ENCODE measurements at regions not wholly inside any gene's neighbourhood (a gene's known extent, or its start where the extent isn't known, plus 50 kb on each side); places are given as distances from the start of the nearest gene placed in this dataset.

- H3K4me1 ChIP-seq (ENCODE audit: control insufficient read depth, low read depth, low read length): peaks cover 3% of the 10 kb centered on the region
- no peak overlapping the region for H3K9ac ChIP-seq (ENCODE audit: low read length)
- no peak overlapping the region for H3K27ac ChIP-seq (ENCODE audit: low read depth, low read length)
- no peak overlapping the region for H3K18ac ChIP-seq (ENCODE audit: low read length)
- no peak overlapping the region for H4K8ac ChIP-seq (ENCODE audit: low read depth, low read length)
- no peak overlapping the region for H2BK5ac ChIP-seq (ENCODE audit: low read length)
- H3K4ac ChIP-seq (ENCODE audit: low read depth, low read length): no peak overlapping the region
- no peak overlapping the region for H4K5ac ChIP-seq (ENCODE audit: low read length)
- H3K4me2 ChIP-seq (ENCODE audit: low read length): no peak overlapping the region
- no peak overlapping the region for H3K23ac ChIP-seq (ENCODE audit: low read length)
- no peak overlapping the region for H3K56ac ChIP-seq (ENCODE audit: low read length)
- no peaks in the 10 kb centered on the region for H3K79me2 ChIP-seq (ENCODE audit: control insufficient read depth, insufficient read depth, low read length)
- no peak overlapping the region for H2BK15ac ChIP-seq (replicated peaks; ENCODE audit: low read depth)
- no peaks in the 10 kb centered on the region for H3K36me3 ChIP-seq (ENCODE audit: control insufficient read depth, insufficient read depth, low read length)
- H3K4me3 ChIP-seq (ENCODE audit: low read length): no peak overlapping the region
- no peak for DNase-seq
- H3K79me1 ChIP-seq (ENCODE audit: low read length): no peaks in the 10 kb centered on the region
- no peak overlapping the region for H2BK120ac ChIP-seq (ENCODE audit: low read depth, low read length)
- WGBS (ENCODE audit: extremely low coverage, insufficient coverage, low lambda C conversion rate): no CpG with 5 or more reads among the region's 3 CpGs
- no peaks in the 10 kb centered on the region for H3K27me3 ChIP-seq (ENCODE audit: insufficient read depth, low read length, poor library complexity)
- no peak overlapping the region for H2AK5ac ChIP-seq (ENCODE audit: low read length)
These were observed 286.9 kb upstream of the TBL1XR1 start for GRCh38 chr3:177484206-177484605.

GRCh38 chr3:177484926-177485325 lies 287.6 kb upstream of the TBL1XR1 start:
- Histone ChIP-seq H3K9ac (ENCODE audit: low read length) (no peak overlapping the region), H3K23ac (ENCODE audit: low read length) (no peak overlapping the region), H3K4ac (ENCODE audit: low read depth, low read length) (no peak overlapping the region), H3K27ac (ENCODE audit: low read depth, low read length) (no peak overlapping the region), H3K4me3 (ENCODE audit: low read length) (no peak overlapping the region), H3K4me2 (ENCODE audit: low read length) (no peak overlapping the region), H2BK5ac (ENCODE audit: low read length) (no peak overlapping the region), H2BK15ac (replicated peaks; ENCODE audit: low read depth) (no peak overlapping the region), H3K56ac (ENCODE audit: low read length) (no peak overlapping the region), H4K8ac (ENCODE audit: low read depth, low read length) (no peak overlapping the region), H3K27me3 (ENCODE audit: insufficient read depth, low read length, poor library complexity) (no peaks in the 10 kb centered on the region), H3K18ac (ENCODE audit: low read length) (no peak overlapping the region), H3K4me1 (ENCODE audit: control insufficient read depth, low read depth, low read length) (peaks cover 3% of the 10 kb centered on the region), H2AK5ac (ENCODE audit: low read length) (no peak overlapping the region), H3K79me2 (ENCODE audit: control insufficient read depth, insufficient read depth, low read length) (no peaks in the 10 kb centered on the region), H3K36me3 (ENCODE audit: control insufficient read depth, insufficient read depth, low read length) (no peaks in the 10 kb centered on the region), H2BK120ac (ENCODE audit: low read depth, low read length) (no peak overlapping the region), H3K79me1 (ENCODE audit: low read length) (no peaks in the 10 kb centered on the region), H4K5ac (ENCODE audit: low read length) (no peak overlapping the region)
- no peak for DNase-seq
- WGBS (ENCODE audit: extremely low coverage, insufficient coverage, low lambda C conversion rate): no CpG with 5 or more reads among the region's 2 CpGs

GRCh38 chr3:177487635-177488186 lies 290.4 kb upstream of the TBL1XR1 start:
- Histone ChIP-seq H3K4me1 (ENCODE audit: control insufficient read depth, low read depth, low read length) (peaks cover 3% of the 10 kb centered on the region), H4K5ac (ENCODE audit: low read length) (no peak overlapping the region), H2BK5ac (ENCODE audit: low read length) (no peak overlapping the region), H2BK15ac (replicated peaks; ENCODE audit: low read depth) (no peak overlapping the region), H3K36me3 (ENCODE audit: control insufficient read depth, insufficient read depth, low read length) (no peaks in the 10 kb centered on the region), H2BK120ac (ENCODE audit: low read depth, low read length) (no peak overlapping the region), H3K9ac (ENCODE audit: low read length) (no peak overlapping the region), H3K4ac (ENCODE audit: low read depth, low read length) (no peak overlapping the region), H2AK5ac (ENCODE audit: low read length) (no peak overlapping the region), H3K4me2 (ENCODE audit: low read length) (no peak overlapping the region), H3K27me3 (ENCODE audit: insufficient read depth, low read length, poor library complexity) (no peaks in the 10 kb centered on the region), H3K56ac (ENCODE audit: low read length) (no peak overlapping the region), H3K4me3 (ENCODE audit: low read length) (no peak overlapping the region), H3K79me1 (ENCODE audit: low read length) (no peaks in the 10 kb centered on the region), H3K79me2 (ENCODE audit: control insufficient read depth, insufficient read depth, low read length) (no peaks in the 10 kb centered on the region), H4K8ac (ENCODE audit: low read depth, low read length) (no peak overlapping the region), H3K18ac (ENCODE audit: low read length) (no peak overlapping the region), H3K27ac (ENCODE audit: low read depth, low read length) (no peak overlapping the region), H3K23ac (ENCODE audit: low read length) (no peak overlapping the region)
- no CpG with 5 or more reads among the region's 3 CpGs for WGBS (ENCODE audit: extremely low coverage, insufficient coverage, low lambda C conversion rate)
- no peak for DNase-seq

- no peak overlapping the region for H3K4me2 ChIP-seq (ENCODE audit: low read length)
- H3K56ac ChIP-seq (ENCODE audit: low read length): no peak overlapping the region
- no peak overlapping the region for H4K5ac ChIP-seq (ENCODE audit: low read length)
- H3K4me1 ChIP-seq (ENCODE audit: control insufficient read depth, low read depth, low read length): peaks cover 3% of the 10 kb centered on the region
- H2BK5ac ChIP-seq (ENCODE audit: low read length): no peak overlapping the region
- no CpG with 5 or more reads among the region's 2 CpGs for WGBS (ENCODE audit: extremely low coverage, insufficient coverage, low lambda C conversion rate)
- H3K27ac ChIP-seq (ENCODE audit: low read depth, low read length): no peak overlapping the region
- H3K4me3 ChIP-seq (ENCODE audit: low read length): no peak overlapping the region
- DNase-seq: no peak
- no peaks in the 10 kb centered on the region for H3K79me1 ChIP-seq (ENCODE audit: low read length)
- no peak overlapping the region for H3K18ac ChIP-seq (ENCODE audit: low read length)
- H2AK5ac ChIP-seq (ENCODE audit: low read length): no peak overlapping the region
- no peak overlapping the region for H2BK120ac ChIP-seq (ENCODE audit: low read depth, low read length)
- H3K79me2 ChIP-seq (ENCODE audit: control insufficient read depth, insufficient read depth, low read length): no peaks in the 10 kb centered on the region
- no peak overlapping the region for H2BK15ac ChIP-seq (replicated peaks; ENCODE audit: low read depth)
- H3K23ac ChIP-seq (ENCODE audit: low read length): no peak overlapping the region
- no peak overlapping the region for H3K4ac ChIP-seq (ENCODE audit: low read depth, low read length)
- H3K27me3 ChIP-seq (ENCODE audit: insufficient read depth, low read length, poor library complexity): no peaks in the 10 kb centered on the region
- no peak overlapping the region for H3K9ac ChIP-seq (ENCODE audit: low read length)
- H4K8ac ChIP-seq (ENCODE audit: low read depth, low read length): no peak overlapping the region
- no peaks in the 10 kb centered on the region for H3K36me3 ChIP-seq (ENCODE audit: control insufficient read depth, insufficient read depth, low read length)
These were observed 291.5 kb upstream of the TBL1XR1 start for GRCh38 chr3:177488740-177489139.

GRCh38 chr3:177490626-177491025 lies 293.3 kb upstream of the TBL1XR1 start:
- Histone ChIP-seq H3K56ac (ENCODE audit: low read length) (no peak overlapping the region), H3K79me1 (ENCODE audit: low read length) (no peaks in the 10 kb centered on the region), H3K23ac (ENCODE audit: low read length) (no peak overlapping the region), H3K36me3 (ENCODE audit: control insufficient read depth, insufficient read depth, low read length) (no peaks in the 10 kb centered on the region), H3K27me3 (ENCODE audit: insufficient read depth, low read length, poor library complexity) (no peaks in the 10 kb centered on the region), H4K8ac (ENCODE audit: low read depth, low read length) (no peak overlapping the region), H3K27ac (ENCODE audit: low read depth, low read length) (no peak overlapping the region), H2BK5ac (ENCODE audit: low read length) (no peak overlapping the region), H3K4me1 (ENCODE audit: control insufficient read depth, low read depth, low read length) (peaks cover 3% of the 10 kb centered on the region), H2AK5ac (ENCODE audit: low read length) (no peak overlapping the region), H4K5ac (ENCODE audit: low read length) (no peak overlapping the region), H3K4me3 (ENCODE audit: low read length) (no peak overlapping the region), H3K18ac (ENCODE audit: low read length) (no peak overlapping the region), H3K4ac (ENCODE audit: low read depth, low read length) (no peak overlapping the region), H2BK15ac (replicated peaks; ENCODE audit: low read depth) (no peak overlapping the region), H2BK120ac (ENCODE audit: low read depth, low read length) (no peak overlapping the region), H3K4me2 (ENCODE audit: low read length) (no peak overlapping the region), H3K9ac (ENCODE audit: low read length) (no peak overlapping the region), H3K79me2 (ENCODE audit: control insufficient read depth, insufficient read depth, low read length) (no peaks in the 10 kb centered on the region)
- WGBS (ENCODE audit: extremely low coverage, insufficient coverage, low lambda C conversion rate): no CpG with 5 or more reads among the region's 3 CpGs
- DNase-seq: no peak

GRCh38 chr3:177491296-177492032 lies 294.2 kb upstream of the TBL1XR1 start:
- Histone ChIP-seq H3K4me3 (ENCODE audit: low read length) (no peak overlapping the region), H4K5ac (ENCODE audit: low read length) (no peak overlapping the region), H3K79me1 (ENCODE audit: low read length) (no peaks in the 10 kb centered on the region), H3K79me2 (ENCODE audit: control insufficient read depth, insufficient read depth, low read length) (no peaks in the 10 kb centered on the region), H3K36me3 (ENCODE audit: control insufficient read depth, insufficient read depth, low read length) (no peaks in the 10 kb centered on the region), H2AK5ac (ENCODE audit: low read length) (no peak overlapping the region), H3K23ac (ENCODE audit: low read length) (no peak overlapping the region), H3K4ac (ENCODE audit: low read depth, low read length) (no peak overlapping the region), H4K8ac (ENCODE audit: low read depth, low read length) (no peak overlapping the region), H3K9ac (ENCODE audit: low read length) (no peak overlapping the region), H3K18ac (ENCODE audit: low read length) (no peak overlapping the region), H3K56ac (ENCODE audit: low read length) (no peak overlapping the region), H3K27me3 (ENCODE audit: insufficient read depth, low read length, poor library complexity) (no peaks in the 10 kb centered on the region), H2BK15ac (replicated peaks; ENCODE audit: low read depth) (no peak overlapping the region), H3K4me2 (ENCODE audit: low read length) (no peak overlapping the region), H3K27ac (ENCODE audit: low read depth, low read length) (no peak overlapping the region), H3K4me1 (ENCODE audit: control insufficient read depth, low read depth, low read length) (peaks cover 3% of the 10 kb centered on the region), H2BK120ac (ENCODE audit: low read depth, low read length) (no peak overlapping the region), H2BK5ac (ENCODE audit: low read length) (no peak overlapping the region)
- peak; percentile 47 for DNase-seq
- no CpG with 5 or more reads among the region's 7 CpGs for WGBS (ENCODE audit: extremely low coverage, insufficient coverage, low lambda C conversion rate)

Data from mesendoderm (in vitro differentiated cells).